ENCODE measurements at regions not wholly inside any gene's neighbourhood (a gene's known extent, or its start where the extent isn't known, plus 50 kb on each side); places are given as distances from the start of the nearest gene placed in this dataset.

- no peaks in the 10 kb centered on the region for H3K9me3 ChIP-seq (ENCODE audit: control extremely low read depth in 1 of 5, control insufficient read depth in 4 of 5, insufficient read depth in 2 of 5, low read depth in 1 of 5, low read length in 4 of 5)
- H3K4me3 ChIP-seq (ENCODE audit: control insufficient read depth in 1 of 7, extremely low read depth in 1 of 7, insufficient read depth in 4 of 7, low read depth in 2 of 7, low read length in 6 of 7) = no peak overlapping the region
- H3K36me3 ChIP-seq (ENCODE audit: control insufficient read depth in 4 of 4, insufficient read depth in 4 of 4, low read length in 3 of 4) = no peaks in the 10 kb centered on the region
- no peak overlapping the region for H3K27ac ChIP-seq (ENCODE audit: insufficient read depth in 1 of 2, low read depth in 1 of 2, low read length in 2 of 2, poor library complexity in 1 of 2, severe bottlenecking in 2 of 2)
- H3K4me1 ChIP-seq (ENCODE audit: control extremely low read depth in 1 of 4, control insufficient read depth in 4 of 4, insufficient read depth in 4 of 4, low read length in 3 of 4) = no peaks in the 10 kb centered on the region
- 60% methylated on average over 1 of the region's 2 CpGs for WGBS (ENCODE audit: insufficient coverage)
- POLR2A ChIA-PET = no interaction called here
- peaks cover 0 to 2% (median 0%) of the 10 kb centered on the region in 5 experiments for H3K27me3 ChIP-seq (replicated peaks in 2 of 5; ENCODE audit: control insufficient read depth in 4 of 5, insufficient read depth in 5 of 5, low read length in 4 of 5)
- no peak for DNase-seq
- CTCF ChIA-PET = no interaction called here
Observed at GRCh38 chr16:73746554-73746953, 550.1 kb upstream of the PSMD7 start.

DNA sequence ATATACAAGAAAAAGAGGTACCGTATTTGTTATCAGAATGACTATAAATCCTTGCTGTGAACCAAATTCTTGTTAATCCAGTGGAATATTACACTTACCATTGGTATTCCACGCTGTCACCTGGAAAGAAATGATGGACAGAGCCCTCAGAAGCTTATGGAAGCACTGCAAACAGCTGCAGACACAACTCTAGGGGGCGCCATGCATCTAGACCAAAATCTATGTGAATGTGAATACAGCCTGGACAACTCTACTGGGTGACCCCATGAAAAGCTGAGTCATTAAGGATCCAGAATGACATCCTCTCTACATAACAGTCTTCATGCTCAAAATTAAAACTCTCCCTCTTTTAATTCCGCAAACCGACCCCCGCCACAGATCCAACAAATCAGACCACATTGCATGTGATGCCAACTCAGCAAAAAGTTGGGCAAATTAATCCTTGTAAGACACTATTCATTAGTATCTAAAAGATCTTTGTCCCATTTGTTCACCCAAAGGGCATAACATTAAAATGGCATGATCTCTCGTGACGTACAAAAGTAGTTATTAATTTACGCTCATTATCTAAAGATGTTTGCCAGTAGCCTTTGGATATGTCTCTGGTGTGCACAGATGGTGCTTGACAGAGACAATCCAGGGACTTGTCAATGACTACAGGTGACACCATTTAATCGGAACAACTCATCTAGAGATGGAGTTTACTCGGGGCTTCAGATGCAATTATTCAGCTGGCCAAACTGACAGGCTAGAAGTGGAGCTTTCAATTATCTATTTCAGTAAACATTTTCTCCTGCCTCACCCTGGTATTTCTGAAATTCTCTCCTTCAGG, 552.7 kb upstream of the PSMD7 start:
- POLR2A ChIA-PET = no interaction called here
- Histone ChIP-seq H3K27ac (ENCODE audit: insufficient read depth in 1 of 2, low read depth in 1 of 2, low read length in 2 of 2, poor library complexity in 1 of 2, severe bottlenecking in 2 of 2) (no peak overlapping the region), H3K4me1 (ENCODE audit: control extremely low read depth in 1 of 4, control insufficient read depth in 4 of 4, insufficient read depth in 4 of 4, low read length in 3 of 4) (no peaks in the 10 kb centered on the region), H3K27me3 (replicated peaks in 2 of 5; ENCODE audit: control insufficient read depth in 4 of 5, insufficient read depth in 5 of 5, low read length in 4 of 5) (peaks cover 0 to 2% (median 0%) of the 10 kb centered on the region in 5 experiments), H3K36me3 (ENCODE audit: control insufficient read depth in 4 of 4, insufficient read depth in 4 of 4, low read length in 3 of 4) (no peaks in the 10 kb centered on the region), H3K4me3 (ENCODE audit: control insufficient read depth in 1 of 7, extremely low read depth in 1 of 7, insufficient read depth in 4 of 7, low read depth in 2 of 7, low read length in 6 of 7) (no peak overlapping the region), H3K9me3 (ENCODE audit: control extremely low read depth in 1 of 5, control insufficient read depth in 4 of 5, insufficient read depth in 2 of 5, low read depth in 1 of 5, low read length in 4 of 5) (peaks cover 0 to 3% (median 0%) of the 10 kb centered on the region in 5 experiments)
- CTCF ChIA-PET = no interaction called here
- WGBS (ENCODE audit: insufficient coverage) = 89% methylated on average over 3 of the region's 11 CpGs
- no peak for DNase-seq

DNA sequence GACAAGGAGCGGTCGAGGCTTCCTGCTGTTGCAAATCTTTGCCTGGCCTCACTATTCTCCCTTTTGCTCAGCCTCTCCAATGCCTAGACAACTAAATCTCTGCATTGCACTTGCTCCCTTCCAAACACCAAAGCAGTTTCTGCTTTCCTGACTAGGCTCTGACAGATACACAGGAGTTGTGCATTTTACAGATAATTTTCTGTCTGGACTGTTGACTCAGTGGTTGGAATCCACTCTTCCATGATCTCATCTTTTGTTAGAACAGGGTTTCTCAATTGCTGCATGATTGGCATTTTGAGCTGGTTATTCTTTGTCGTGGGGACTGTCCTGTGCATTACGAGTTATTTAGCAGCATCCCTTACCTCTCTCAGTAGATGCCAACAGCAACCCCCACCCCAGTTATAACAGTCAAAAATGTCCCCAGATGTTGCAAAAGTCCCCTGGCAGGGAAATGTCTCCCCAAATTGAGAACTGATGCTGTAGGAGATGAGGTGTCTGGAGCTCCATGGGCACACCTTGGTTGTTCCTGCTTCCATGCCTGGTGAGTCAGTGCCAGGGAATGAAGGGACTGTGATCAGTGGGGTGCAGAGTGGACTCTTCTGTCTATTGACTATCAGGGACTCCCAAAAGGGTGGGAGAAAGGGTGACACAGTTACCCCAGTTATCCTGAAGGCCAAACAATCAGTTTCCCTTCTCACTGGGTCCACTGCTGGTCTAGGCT, 557.4 kb upstream of the PSMD7 start:
- Histone ChIP-seq H3K27ac (ENCODE audit: insufficient read depth in 1 of 2, low read depth in 1 of 2, low read length in 2 of 2, poor library complexity in 1 of 2, severe bottlenecking in 2 of 2) (no peak overlapping the region), H3K27me3 (replicated peaks in 2 of 5; ENCODE audit: control insufficient read depth in 4 of 5, insufficient read depth in 5 of 5, low read length in 4 of 5) (no peaks in the 10 kb centered on the region), H3K4me3 (ENCODE audit: control insufficient read depth in 1 of 7, extremely low read depth in 1 of 7, insufficient read depth in 4 of 7, low read depth in 2 of 7, low read length in 6 of 7) (no peak overlapping the region), H3K36me3 (ENCODE audit: control insufficient read depth in 4 of 4, insufficient read depth in 4 of 4, low read length in 3 of 4) (no peaks in the 10 kb centered on the region), H3K9me3 (ENCODE audit: control extremely low read depth in 1 of 5, control insufficient read depth in 4 of 5, insufficient read depth in 2 of 5, low read depth in 1 of 5, low read length in 4 of 5) (peaks cover 0 to 3% (median 0%) of the 10 kb centered on the region in 5 experiments), H3K4me1 (ENCODE audit: control extremely low read depth in 1 of 4, control insufficient read depth in 4 of 4, insufficient read depth in 4 of 4, low read length in 3 of 4) (no peaks in the 10 kb centered on the region)
- no peak for DNase-seq
- CTCF ChIA-PET = no interaction called here
- POLR2A ChIA-PET = no interaction called here
- 100% methylated on average over 3 of the region's 4 CpGs for WGBS (ENCODE audit: insufficient coverage)

DNA sequence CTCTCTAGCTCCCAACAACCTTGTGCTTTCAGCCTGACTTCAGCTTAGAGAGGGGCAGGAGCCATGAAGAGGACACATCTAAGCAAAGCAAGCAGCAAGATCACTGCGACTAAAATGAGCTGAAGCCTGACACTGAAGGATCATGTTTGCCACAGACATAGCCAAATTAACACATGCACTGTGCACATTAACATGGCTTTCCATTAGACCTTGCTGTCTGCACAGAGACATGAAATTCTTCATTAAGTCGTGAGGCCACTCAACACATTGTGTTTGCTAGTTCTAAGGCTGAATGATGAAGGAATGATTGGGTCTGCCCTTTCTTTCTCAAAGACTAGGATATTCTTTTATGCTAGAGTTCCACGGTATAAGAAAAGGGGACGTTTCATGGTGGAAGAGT, 558.3 kb upstream of the PSMD7 start:
- no peak overlapping the region for H3K4me3 ChIP-seq (ENCODE audit: control insufficient read depth in 1 of 7, extremely low read depth in 1 of 7, insufficient read depth in 4 of 7, low read depth in 2 of 7, low read length in 6 of 7)
- H3K27me3 ChIP-seq (replicated peaks in 2 of 5; ENCODE audit: control insufficient read depth in 4 of 5, insufficient read depth in 5 of 5, low read length in 4 of 5) = no peaks in the 10 kb centered on the region
- no peaks in the 10 kb centered on the region for H3K4me1 ChIP-seq (ENCODE audit: control extremely low read depth in 1 of 4, control insufficient read depth in 4 of 4, insufficient read depth in 4 of 4, low read length in 3 of 4)
- no peaks in the 10 kb centered on the region for H3K36me3 ChIP-seq (ENCODE audit: control insufficient read depth in 4 of 4, insufficient read depth in 4 of 4, low read length in 3 of 4)
- H3K27ac ChIP-seq (ENCODE audit: insufficient read depth in 1 of 2, low read depth in 1 of 2, low read length in 2 of 2, poor library complexity in 1 of 2, severe bottlenecking in 2 of 2) = no peak overlapping the region
- H3K9me3 ChIP-seq (ENCODE audit: control extremely low read depth in 1 of 5, control insufficient read depth in 4 of 5, insufficient read depth in 2 of 5, low read depth in 1 of 5, low read length in 4 of 5) = peaks cover 0 to 3% (median 0%) of the 10 kb centered on the region in 5 experiments
- WGBS (ENCODE audit: insufficient coverage) = 100% methylated on average over 1 of the region's 4 CpGs
- CTCF ChIA-PET = no interaction called here
- POLR2A ChIA-PET = no interaction called here
- DNase-seq = no peak

DNA sequence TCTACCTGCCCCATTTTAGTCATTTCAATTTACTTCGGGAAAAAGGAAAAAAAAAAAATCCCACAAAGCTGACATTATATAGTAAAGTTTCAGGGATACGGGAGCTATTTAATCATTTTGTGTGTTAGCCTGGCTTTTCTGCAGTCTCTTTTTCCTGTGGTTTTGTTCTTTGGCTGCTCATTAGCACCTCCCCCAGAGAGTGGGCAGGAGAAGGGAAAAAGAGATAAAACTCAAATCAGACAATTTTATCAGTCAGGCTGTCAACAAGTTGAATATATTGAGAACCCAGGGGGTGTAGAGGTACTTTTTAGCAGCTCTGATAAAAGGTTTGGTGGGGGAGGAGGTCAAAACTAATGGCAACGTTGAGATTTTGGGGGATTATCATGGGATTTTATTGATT, 559.0 kb upstream of the PSMD7 start:
- no peaks in the 10 kb centered on the region for H3K4me1 ChIP-seq (ENCODE audit: control extremely low read depth in 1 of 4, control insufficient read depth in 4 of 4, insufficient read depth in 4 of 4, low read length in 3 of 4)
- H3K27me3 ChIP-seq (replicated peaks in 2 of 5; ENCODE audit: control insufficient read depth in 4 of 5, insufficient read depth in 5 of 5, low read length in 4 of 5) = no peaks in the 10 kb centered on the region
- ChIA-PET CTCF (no interaction called here), POLR2A (no interaction called here)
- H3K27ac ChIP-seq (ENCODE audit: insufficient read depth in 1 of 2, low read depth in 1 of 2, low read length in 2 of 2, poor library complexity in 1 of 2, severe bottlenecking in 2 of 2) = no peak overlapping the region
- DNase-seq = no peak
- WGBS (ENCODE audit: insufficient coverage) = 60% methylated on average over 1 of the region's 3 CpGs
- no peaks in the 10 kb centered on the region for H3K36me3 ChIP-seq (ENCODE audit: control insufficient read depth in 4 of 4, insufficient read depth in 4 of 4, low read length in 3 of 4)
- H3K9me3 ChIP-seq (ENCODE audit: control extremely low read depth in 1 of 5, control insufficient read depth in 4 of 5, insufficient read depth in 2 of 5, low read depth in 1 of 5, low read length in 4 of 5) = peaks cover 0 to 3% (median 0%) of the 10 kb centered on the region in 5 experiments
- H3K4me3 ChIP-seq (ENCODE audit: control insufficient read depth in 1 of 7, extremely low read depth in 1 of 7, insufficient read depth in 4 of 7, low read depth in 2 of 7, low read length in 6 of 7) = no peak overlapping the region

DNA sequence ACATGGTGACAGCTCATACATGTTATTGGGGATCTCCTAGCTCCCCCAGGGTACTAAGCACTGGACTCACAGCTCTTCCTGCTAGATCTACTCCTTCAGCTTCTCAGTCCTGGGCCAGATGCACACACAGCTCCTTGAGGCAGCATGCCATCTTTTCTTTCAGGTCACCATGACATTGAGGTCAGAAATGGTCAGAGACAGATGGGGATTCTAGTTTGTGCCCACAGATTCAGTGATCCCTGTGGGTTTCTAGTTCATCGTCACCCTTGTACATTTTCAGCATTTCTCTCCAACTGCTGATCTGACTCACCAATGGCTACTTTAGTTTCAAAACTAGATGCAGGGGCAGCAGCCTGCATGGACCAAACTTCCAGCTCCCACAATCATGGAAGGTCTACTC, 560.7 kb upstream of the PSMD7 start:
- WGBS (ENCODE audit: insufficient coverage) = 83% methylated on average over 1 of the region's 1 CpG
- Histone ChIP-seq H3K4me1 (ENCODE audit: control extremely low read depth in 1 of 4, control insufficient read depth in 4 of 4, insufficient read depth in 4 of 4, low read length in 3 of 4) (no peaks in the 10 kb centered on the region), H3K4me3 (ENCODE audit: control insufficient read depth in 1 of 7, extremely low read depth in 1 of 7, insufficient read depth in 4 of 7, low read depth in 2 of 7, low read length in 6 of 7) (no peak overlapping the region), H3K27ac (ENCODE audit: insufficient read depth in 1 of 2, low read depth in 1 of 2, low read length in 2 of 2, poor library complexity in 1 of 2, severe bottlenecking in 2 of 2) (no peak overlapping the region), H3K9me3 (ENCODE audit: control extremely low read depth in 1 of 5, control insufficient read depth in 4 of 5, insufficient read depth in 2 of 5, low read depth in 1 of 5, low read length in 4 of 5) (peaks cover 0 to 3% (median 0%) of the 10 kb centered on the region in 5 experiments), H3K36me3 (ENCODE audit: control insufficient read depth in 4 of 4, insufficient read depth in 4 of 4, low read length in 3 of 4) (no peaks in the 10 kb centered on the region), H3K27me3 (replicated peaks in 2 of 5; ENCODE audit: control insufficient read depth in 4 of 5, insufficient read depth in 5 of 5, low read length in 4 of 5) (no peaks in the 10 kb centered on the region)
- no peak for DNase-seq
- CTCF ChIA-PET = no interaction called here
- POLR2A ChIA-PET = no interaction called here

DNA sequence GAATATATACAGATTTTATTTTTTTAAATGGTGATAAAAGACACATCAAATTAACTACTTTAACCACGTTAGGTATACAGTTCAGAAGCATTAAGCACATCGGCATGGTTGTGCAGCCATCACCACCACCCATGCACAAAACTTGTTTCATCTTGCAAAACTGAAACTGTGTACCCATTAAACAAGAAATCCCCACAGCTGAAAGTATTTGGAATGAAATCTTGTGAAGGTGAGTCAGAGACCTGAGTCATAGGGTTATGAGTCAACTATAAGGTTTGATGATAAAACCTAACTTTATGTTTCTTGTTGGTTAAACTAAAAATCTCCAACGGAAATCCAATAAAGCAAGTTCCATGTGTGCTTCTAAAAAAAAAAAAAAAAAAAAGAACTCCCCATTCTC, 561.6 kb upstream of the PSMD7 start:
- WGBS (ENCODE audit: insufficient coverage) = 100% methylated on average over 2 of the region's 3 CpGs
- POLR2A ChIA-PET = no interaction called here
- Histone ChIP-seq H3K36me3 (ENCODE audit: control insufficient read depth in 4 of 4, insufficient read depth in 4 of 4, low read length in 3 of 4) (no peaks in the 10 kb centered on the region), H3K4me1 (ENCODE audit: control extremely low read depth in 1 of 4, control insufficient read depth in 4 of 4, insufficient read depth in 4 of 4, low read length in 3 of 4) (no peaks in the 10 kb centered on the region), H3K9me3 (ENCODE audit: control extremely low read depth in 1 of 5, control insufficient read depth in 4 of 5, insufficient read depth in 2 of 5, low read depth in 1 of 5, low read length in 4 of 5) (peaks cover 0 to 3% (median 0%) of the 10 kb centered on the region in 5 experiments), H3K4me3 (ENCODE audit: control insufficient read depth in 1 of 7, extremely low read depth in 1 of 7, insufficient read depth in 4 of 7, low read depth in 2 of 7, low read length in 6 of 7) (no peak overlapping the region), H3K27me3 (replicated peaks in 2 of 5; ENCODE audit: control insufficient read depth in 4 of 5, insufficient read depth in 5 of 5, low read length in 4 of 5) (no peaks in the 10 kb centered on the region), H3K27ac (ENCODE audit: insufficient read depth in 1 of 2, low read depth in 1 of 2, low read length in 2 of 2, poor library complexity in 1 of 2, severe bottlenecking in 2 of 2) (no peak overlapping the region)
- no peak for DNase-seq
- CTCF ChIA-PET = no interaction called here

Data from common myeloid progenitor, CD34-positive (primary cell).